Transverse colon (tissue), 4 donors: ENCODE measurements at regions not wholly inside any gene's neighbourhood (a gene's known extent, or its start where the extent isn't known, plus 50 kb on each side); places are given as distances from the start of the nearest gene placed in this dataset.

Source experiments
- CTCF ChIP-seq, 5 experiments: fragments of 200-600 bp in 3 of 5; fragments of 450-650 bp in 2 of 5; sonication (generic) in 3 of 5; IDR thresholded peaks; 1 replicate in 2 of 5; 2 replicates in 3 of 5; pipeline ENCODE4 v1.5.1; 2016 to 2017; ENCODE audit warnings: antibody characterized with exemption in 5 of 5, inconsistent platforms in 3 of 5, mild to moderate bottlenecking in 2 of 5, moderate library complexity in 1 of 5
- EP300 ChIP-seq: sonication (generic); formaldehyde crosslinking; IDR thresholded peaks from one replicate; pipeline ENCODE4 v1.6.1; 2017; ENCODE audit warnings: antibody characterized with exemption, low read depth
- POLR2A ChIP-seq: fragments of 450-650 bp; IDR thresholded peaks from one replicate; pipeline ENCODE4 v1.6.1; 2016; ENCODE audit warnings: antibody characterized with exemption, mild to moderate bottlenecking, moderate library complexity
- POLR2AphosphoS5 ChIP-seq, 3 donors: sonication (generic); formaldehyde crosslinking; IDR thresholded peaks; one replicate each; pipeline ENCODE4 v1.6.1; 2016; ENCODE audit warnings: antibody characterized with exemption in 3 of 3

- TF ChIP-seq POLR2AphosphoS5 (IDR thresholded peaks at IDR 0.05) (no peak), POLR2A (no peak), CTCF (IDR thresholded peaks at IDR 0.05) (no peak), EP300 (no peak)
Measured at GRCh38 chr2:181817509-181817908, 74.0 kb upstream of the ITPRID2 start.
